H9 (cell line): ENCODE measurements at regions not wholly inside any gene's neighbourhood (a gene's known extent, or its start where the extent isn't known, plus 50 kb on each side); places are given as distances from the start of the nearest gene placed in this dataset.

ENCODE experiments used
- DNase-seq: peaks from one replicate; pipeline ENCODE4 v3.0.0-alpha.2; 2017
- H2AFZ ChIP-seq: one replicate; pipeline ENCODE4 v1.6.1; 2013; ENCODE audit warnings: mild to moderate bottlenecking, low read length, control low read depth, moderate library complexity
- H2AK5ac ChIP-seq: 2 replicates; pipeline ENCODE4 v1.6.1; 2013; ENCODE audit warnings: low read length, control low read depth, mixed read lengths; ENCODE audit not compliant: insufficient read length
- H2BK120ac ChIP-seq: one replicate; pipeline ENCODE4 v1.6.1; 2013; ENCODE audit warnings: low read depth, mild to moderate bottlenecking, low read length, control low read depth, inconsistent platforms; ENCODE audit not compliant: poor library complexity, severe bottlenecking
- H2BK12ac ChIP-seq: 2 replicates; pipeline ENCODE4 v1.6.1; 2013; ENCODE audit warnings: low read length, control low read depth, mixed read lengths, low read depth; ENCODE audit not compliant: insufficient read length
- H2BK15ac ChIP-seq: 2 replicates; pipeline ENCODE4 v1.6.1; 2013; ENCODE audit warnings: low read depth, low read length, control low read depth
- H2BK20ac ChIP-seq: one replicate; pipeline ENCODE4 v1.6.1; 2013; ENCODE audit warnings: low read depth, mild to moderate bottlenecking, low read length, control low read depth, inconsistent platforms; ENCODE audit not compliant: poor library complexity, severe bottlenecking
- H2BK5ac ChIP-seq: 2 replicates; pipeline ENCODE4 v1.6.1; 2013; ENCODE audit warnings: low read length, control low read depth, mixed read lengths; ENCODE audit not compliant: insufficient read length
- H3K14ac ChIP-seq: 2 replicates; pipeline ENCODE4 v1.6.1; 2013; ENCODE audit warnings: low read length, control low read depth; ENCODE audit not compliant: insufficient read depth
- H3K18ac ChIP-seq: 2 replicates; pipeline ENCODE4 v1.6.1; 2013; ENCODE audit warnings: low read depth, mild to moderate bottlenecking, mixed read lengths, low read length, control low read depth; ENCODE audit not compliant: insufficient read length
- H3K23ac ChIP-seq: 2 replicates; pipeline ENCODE4 v1.6.1; 2013; ENCODE audit warnings: low read length, control low read depth, mixed read lengths, low read depth; ENCODE audit not compliant: insufficient read length
- H3K23me2 ChIP-seq: 2 replicates; pipeline ENCODE4 v1.6.1; 2013; ENCODE audit warnings: low read depth, mild to moderate bottlenecking, mixed read lengths, low read length, control low read depth; ENCODE audit not compliant: insufficient read length, poor library complexity, severe bottlenecking
- H3K27ac ChIP-seq: 2 replicates; pipeline ENCODE4 v1.5.1; 2013; ENCODE audit warnings: low read length, control low read depth, mixed read lengths, low read depth; ENCODE audit not compliant: insufficient read length
- H3K27me3 ChIP-seq: 2 replicates; pipeline ENCODE4 v1.6.1; 2013; ENCODE audit warnings: low read length, control low read depth, inconsistent platforms; ENCODE audit not compliant: insufficient read depth
- H3K4ac ChIP-seq: 2 replicates; pipeline ENCODE4 v1.6.1; 2013; ENCODE audit warnings: low read depth, mild to moderate bottlenecking, control low read depth, inconsistent platforms, low read length, moderate library complexity
- H3K4me1 ChIP-seq: 2 replicates; pipeline ENCODE4 v1.6.1; 2013; ENCODE audit warnings: low read length, control low read depth, inconsistent platforms; ENCODE audit not compliant: insufficient read depth
- H3K4me2 ChIP-seq: 2 replicates; pipeline ENCODE4 v1.6.1; 2013; ENCODE audit warnings: low read length, control low read depth, mixed read lengths; ENCODE audit not compliant: insufficient read length, insufficient read depth
- H3K56ac ChIP-seq: 2 replicates; pipeline ENCODE4 v1.6.1; 2013; ENCODE audit warnings: low read depth, mild to moderate bottlenecking, mixed read lengths, low read length, control low read depth; ENCODE audit not compliant: insufficient read length
- H3K79me1 ChIP-seq: 2 replicates; pipeline ENCODE4 v1.6.1; 2013; ENCODE audit warnings: low read depth, mild to moderate bottlenecking, moderate library complexity, low read length, control low read depth, inconsistent platforms; ENCODE audit not compliant: insufficient read depth, poor library complexity, severe bottlenecking
- H3K79me2 ChIP-seq: 2 replicates; pipeline ENCODE4 v1.6.1; 2013; ENCODE audit warnings: low read length, control low read depth, inconsistent platforms; ENCODE audit not compliant: insufficient read depth
- H3K9ac ChIP-seq: 2 replicates; pipeline ENCODE4 v1.6.1; 2013; ENCODE audit warnings: low read length, control low read depth, mixed read lengths; ENCODE audit not compliant: insufficient read length; ENCODE audit errors: extremely low read depth
- H3K9me3 ChIP-seq: one replicate; pipeline ENCODE4 v1.6.1; 2013; ENCODE audit warnings: low read depth, low read length, inconsistent platforms; ENCODE audit not compliant: control insufficient read depth
- H3T11ph ChIP-seq: one replicate; pipeline ENCODE4 v1.6.1; 2013; ENCODE audit warnings: mild to moderate bottlenecking, low read length, control low read depth, inconsistent platforms
- H4K20me1 ChIP-seq: one replicate; pipeline ENCODE4 v1.6.1; 2013; ENCODE audit not compliant: control insufficient read depth, insufficient read length, insufficient read depth
- H4K5ac ChIP-seq: 2 replicates; pipeline ENCODE4 v1.6.1; 2013; ENCODE audit warnings: low read depth, mild to moderate bottlenecking, mixed read lengths, low read length, control low read depth; ENCODE audit not compliant: insufficient read length
- H4K8ac ChIP-seq: replicated peaks from 2 replicates; pipeline ENCODE4 v1.6.1; 2013; ENCODE audit warnings: low read length, control low read depth, mixed read lengths, low read depth; ENCODE audit not compliant: insufficient read length
- H4K91ac ChIP-seq: 2 replicates; pipeline ENCODE4 v1.6.1; 2013; ENCODE audit warnings: low read depth, mild to moderate bottlenecking, moderate library complexity, mixed read lengths, low read length, control low read depth; ENCODE audit not compliant: insufficient read length
- H3K27ac Mint-ChIP-seq, 3 experiments: 2 replicates in 2 of 3; 3 replicates in 1 of 3; pipeline ENCODE4 v1.8.0; 2020 to 2021; ENCODE audit warnings: mixed read lengths in 3 of 3, mild to moderate bottlenecking in 1 of 3, moderate library complexity in 1 of 3
- H3K27me3 Mint-ChIP-seq: 2 replicates; pipeline ENCODE4 v1.8.0; 2021; ENCODE audit warnings: low read depth, mild to moderate bottlenecking, moderate library complexity, mixed read lengths
- H3K36me3 Mint-ChIP-seq, 3 experiments: 2 replicates in 2 of 3; 3 replicates in 1 of 3; pipeline ENCODE4 v1.8.0; 2020 to 2021; ENCODE audit warnings: low read depth in 3 of 3, mixed read lengths in 3 of 3; ENCODE audit not compliant: insufficient read depth in 1 of 3
- H3K4me1 Mint-ChIP-seq, 2 experiments: 2 replicates each; pipeline ENCODE4 v1.8.0; 2020; ENCODE audit warnings: mixed read lengths in 2 of 2
- H3K4me3 Mint-ChIP-seq, 2 experiments: 2 replicates in 1 of 2; 3 replicates in 1 of 2; pipeline ENCODE4 v1.8.0; 2020 to 2021; ENCODE audit warnings: mild to moderate bottlenecking in 2 of 2, mixed read lengths in 2 of 2, moderate library complexity in 1 of 2
- H3K9me3 Mint-ChIP-seq, 2 experiments: 2 replicates in 1 of 2; 3 replicates in 1 of 2; pipeline ENCODE4 v1.8.0; 2020; ENCODE audit warnings: mild to moderate bottlenecking in 2 of 2, mixed read lengths in 2 of 2, moderate library complexity in 1 of 2
- CTCF ChIP-seq: fragments of 200-600 bp; sonication (generic); conservative IDR thresholded peaks from 3 replicates; pipeline ENCODE4 v1.8.0; 2021; ENCODE audit warnings: antibody characterized with exemption, mild to moderate bottlenecking
- WGBS: extraction: QIAGEN DNeasy Blood & Tissue Kit; methylation state at CpG from one replicate; pipeline ENCODE4 v1.1.7; 2013; ENCODE audit warnings: missing lambda C conversion rate, low lambda C conversion rate, mixed read lengths; ENCODE audit not compliant: insufficient read length; ENCODE audit errors: extremely low coverage; 5-methylcytosine and 5-hydroxymethylcytosine counted together

GRCh38 chr13:78779608-78780007 lies 120.7 kb upstream of the OBI1 start:
- Mint-ChIP-seq H3K9me3 (no peaks in the 10 kb centered on the region), H3K4me3 (no peak overlapping the region), H3K36me3 (no peaks in the 10 kb centered on the region), H3K27me3 (0 out of 2 replicates have a peak, but pooled peaks cover 1% of the 10 kb centered on the region), H3K27ac (no peak overlapping the region), H3K4me1 (peaks cover 6 to 7% of the 10 kb centered on the region in 2 experiments)
- Histone ChIP-seq H2BK20ac (no peak overlapping the region), H4K5ac (no peak overlapping the region), H3K27ac (no peak overlapping the region), H3T11ph (no peak overlapping the region), H4K91ac (no peak overlapping the region), H3K79me2 (no peaks in the 10 kb centered on the region), H2BK5ac (no peak overlapping the region), H3K23ac (no peak overlapping the region), H3K27me3 (no peaks in the 10 kb centered on the region; the same call in 1 of the 2 replicates), H3K18ac (no peak overlapping the region), H4K8ac (no peak overlapping the region), H3K9me3 (no peaks in the 10 kb centered on the region), H3K4ac (no peak overlapping the region), H2AK5ac (no peak overlapping the region), H3K4me1 (no peaks in the 10 kb centered on the region; the same call in 1 of the 2 replicates), H2AFZ (no peak overlapping the region), H2BK12ac (no peak overlapping the region), H3K4me2 (no peak overlapping the region), H3K23me2 (no peaks in the 10 kb centered on the region), H3K14ac (no peak overlapping the region), H3K9ac (no peak overlapping the region), H4K20me1 (no peaks in the 10 kb centered on the region), H3K56ac (no peak overlapping the region), H2BK15ac (no peak overlapping the region), H3K79me1 (no peaks in the 10 kb centered on the region), H2BK120ac (no peak overlapping the region)
- TF ChIP-seq CTCF, result no peak
- no peak for DNase-seq
- WGBS, result no CpG with 5 or more reads among the region's 3 CpGs
